ENCODE measurements at regions not wholly inside any gene's neighbourhood (a gene's known extent, or its start where the extent isn't known, plus 50 kb on each side); places are given as distances from the start of the nearest gene placed in this dataset.

GRCh38 chr21:22892740-22893139 lies 1894.5 kb downstream of the NCAM2 start:
- H2AFZ ChIP-seq, result no peak overlapping the region
- no peak overlapping the region for H3K4me3 ChIP-seq
- no peaks in the 10 kb centered on the region for H4K20me1 ChIP-seq (ENCODE audit: insufficient read depth)
- intact Hi-C loops (cut with micrococcal nuclease; ENCODE audit: unreplicated experiment), result no loop called here
- no peaks in the 10 kb centered on the region for H3K79me2 ChIP-seq (ENCODE audit: low read depth)
- DNase-seq, result no peak
- CTCF ChIA-PET, result no interaction called here
- H3K36me3 ChIP-seq (ENCODE audit: low read depth), result no peaks in the 10 kb centered on the region
- no TSS peak for BruUV-seq (replicated peaks)
- H3K4me2 ChIP-seq, result no peak overlapping the region
- H3K4me1 ChIP-seq (replicated peaks; ENCODE audit: insufficient read depth), result peaks cover 14% of the 10 kb centered on the region; the same call in 1 of the 2 replicates
- no peaks in the 10 kb centered on the region for H3K27me3 ChIP-seq (ENCODE audit: insufficient read depth, low read depth)
- no peak for TF ChIP-seq EZH2 (IDR thresholded peaks at IDR 0.05; ENCODE audit: low read depth)
- TF ChIP-seq, protein P1, sequence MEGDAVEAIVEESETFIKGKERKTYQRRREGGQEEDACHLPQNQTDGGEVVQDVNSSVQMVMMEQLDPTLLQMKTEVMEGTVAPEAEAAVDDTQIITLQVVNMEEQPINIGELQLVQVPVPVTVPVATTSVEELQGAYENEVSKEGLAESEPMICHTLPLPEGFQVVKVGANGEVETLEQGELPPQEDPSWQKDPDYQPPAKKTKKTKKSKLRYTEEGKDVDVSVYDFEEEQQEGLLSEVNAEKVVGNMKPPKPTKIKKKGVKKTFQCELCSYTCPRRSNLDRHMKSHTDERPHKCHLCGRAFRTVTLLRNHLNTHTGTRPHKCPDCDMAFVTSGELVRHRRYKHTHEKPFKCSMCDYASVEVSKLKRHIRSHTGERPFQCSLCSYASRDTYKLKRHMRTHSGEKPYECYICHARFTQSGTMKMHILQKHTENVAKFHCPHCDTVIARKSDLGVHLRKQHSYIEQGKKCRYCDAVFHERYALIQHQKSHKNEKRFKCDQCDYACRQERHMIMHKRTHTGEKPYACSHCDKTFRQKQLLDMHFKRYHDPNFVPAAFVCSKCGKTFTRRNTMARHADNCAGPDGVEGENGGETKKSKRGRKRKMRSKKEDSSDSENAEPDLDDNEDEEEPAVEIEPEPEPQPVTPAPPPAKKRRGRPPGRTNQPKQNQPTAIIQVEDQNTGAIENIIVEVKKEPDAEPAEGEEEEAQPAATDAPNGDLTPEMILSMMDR (conservative IDR thresholded peaks at IDR 0.05), result no peak
- H3K9me3 ChIP-seq (ENCODE audit: insufficient read depth, low read depth), result no peaks in the 10 kb centered on the region
- H3F3A ChIP-seq (ENCODE audit: insufficient read depth, low read depth), result no peaks in the 10 kb centered on the region
- no peaks in the 10 kb centered on the region for H3K9me2 ChIP-seq (ENCODE audit: insufficient read depth)
- POLR2A ChIA-PET (ENCODE audit: unreplicated experiment), result no interaction called here
- peak overlapping the region; percentile 59 for H3K27ac ChIP-seq

GRCh38 chr21:22898051-22898665 lies 1899.9 kb downstream of the NCAM2 start:
- H3K9me3 ChIP-seq (ENCODE audit: insufficient read depth, low read depth), result no peaks in the 10 kb centered on the region
- no peaks in the 10 kb centered on the region for H4K20me1 ChIP-seq (ENCODE audit: insufficient read depth)
- H3K4me3 ChIP-seq, result no peak overlapping the region
- no peak overlapping the region for H3K4me2 ChIP-seq
- H3F3A ChIP-seq (ENCODE audit: insufficient read depth, low read depth), result no peaks in the 10 kb centered on the region
- TF ChIP-seq EZH2 (IDR thresholded peaks at IDR 0.05; ENCODE audit: low read depth), result no peak
- TF ChIP-seq, protein P1 (conservative IDR thresholded peaks at IDR 0.05), result no peak
- no peaks in the 10 kb centered on the region for H3K4me1 ChIP-seq (replicated peaks; ENCODE audit: insufficient read depth)
- no peaks in the 10 kb centered on the region for H3K9me2 ChIP-seq (ENCODE audit: insufficient read depth)
- BruUV-seq (replicated peaks), result no TSS peak
- POLR2A ChIA-PET (ENCODE audit: unreplicated experiment), result no interaction called here
- H3K27ac ChIP-seq, result no peak overlapping the region
- no peaks in the 10 kb centered on the region for H3K36me3 ChIP-seq (ENCODE audit: low read depth)
- CTCF ChIA-PET, result no interaction called here
- H3K79me2 ChIP-seq (ENCODE audit: low read depth), result no peaks in the 10 kb centered on the region
- intact Hi-C loops (cut with micrococcal nuclease; ENCODE audit: unreplicated experiment), result no loop called here
- no peak overlapping the region for H2AFZ ChIP-seq
- H3K27me3 ChIP-seq (ENCODE audit: insufficient read depth, low read depth), result no peaks in the 10 kb centered on the region
- no peak for DNase-seq

DNA sequence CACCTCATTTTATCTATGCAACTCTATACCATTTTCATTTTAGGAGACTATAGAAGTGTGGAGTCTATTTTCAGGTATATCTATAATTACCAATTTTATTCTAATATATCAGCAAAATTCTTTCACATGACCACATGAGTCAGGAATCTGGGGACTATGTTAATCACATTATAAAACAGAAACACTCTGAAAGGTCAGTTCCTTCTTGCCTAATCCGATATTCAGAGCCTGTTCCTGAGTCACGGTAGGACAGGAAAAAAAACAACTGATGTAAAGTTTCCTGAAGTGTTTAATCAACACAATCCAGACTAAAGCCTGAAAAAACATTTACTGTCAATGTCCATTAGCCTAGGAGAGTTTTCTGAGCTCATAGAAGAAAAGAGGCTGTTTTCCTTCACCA lies 1902.3 kb downstream of the NCAM2 start:
- H3K36me3 ChIP-seq (ENCODE audit: low read depth), result no peaks in the 10 kb centered on the region
- TF ChIP-seq, protein P1 (conservative IDR thresholded peaks at IDR 0.05), result no peak
- TF ChIP-seq EZH2 (IDR thresholded peaks at IDR 0.05; ENCODE audit: low read depth), result no peak
- no peaks in the 10 kb centered on the region for H3K9me3 ChIP-seq (ENCODE audit: insufficient read depth, low read depth)
- no peaks in the 10 kb centered on the region for H3K27me3 ChIP-seq (ENCODE audit: insufficient read depth, low read depth)
- no peak overlapping the region for H3K4me3 ChIP-seq
- ChIA-PET CTCF (no interaction called here), POLR2A (ENCODE audit: unreplicated experiment) (no interaction called here)
- H3F3A ChIP-seq (ENCODE audit: insufficient read depth, low read depth), result no peaks in the 10 kb centered on the region
- 0 out of 2 replicates have a peak overlapping the region, but pooled peaks have one; percentile 27 for H2AFZ ChIP-seq
- H3K4me1 ChIP-seq (replicated peaks; ENCODE audit: insufficient read depth), result no peaks in the 10 kb centered on the region
- H3K27ac ChIP-seq, result peak overlapping the region; percentile 76
- H4K20me1 ChIP-seq (ENCODE audit: insufficient read depth), result no peaks in the 10 kb centered on the region
- peak in 1 of 2 experiments; percentile 80 for DNase-seq
- no TSS peak for BruUV-seq (replicated peaks)
- H3K9me2 ChIP-seq (ENCODE audit: insufficient read depth), result no peaks in the 10 kb centered on the region
- no peaks in the 10 kb centered on the region for H3K79me2 ChIP-seq (ENCODE audit: low read depth)
- peak overlapping the region; percentile 40; the same call in 1 of the 2 replicates for H3K4me2 ChIP-seq
- intact Hi-C loops (cut with micrococcal nuclease; ENCODE audit: unreplicated experiment), result no loop called here
